HUDEP-2 (cell line): ENCODE measurements at regions not wholly inside any gene's neighbourhood (a gene's known extent, or its start where the extent isn't known, plus 50 kb on each side); places are given as distances from the start of the nearest gene placed in this dataset.
"Not testable (repeated sequence)": the region's sequence is repeated elsewhere in the genome, so short reads cannot be mapped to it uniquely, and the experiment has no call there.

Source experiments
- DNase-seq, 76 experiments: peaks; one replicate each; lab custom pipeline; 2025; ENCODE audit not compliant: unreplicated experiment in 76 of 76; lab: John Stamatoyannopoulos, UW

- peak in 9 of 76 experiments; percentile 0 to 43 (median 30) for DNase-seq
Measured at GRCh38 chrX:64580605-64581004, 185.4 kb upstream of the MTMR8 start.

DNA sequence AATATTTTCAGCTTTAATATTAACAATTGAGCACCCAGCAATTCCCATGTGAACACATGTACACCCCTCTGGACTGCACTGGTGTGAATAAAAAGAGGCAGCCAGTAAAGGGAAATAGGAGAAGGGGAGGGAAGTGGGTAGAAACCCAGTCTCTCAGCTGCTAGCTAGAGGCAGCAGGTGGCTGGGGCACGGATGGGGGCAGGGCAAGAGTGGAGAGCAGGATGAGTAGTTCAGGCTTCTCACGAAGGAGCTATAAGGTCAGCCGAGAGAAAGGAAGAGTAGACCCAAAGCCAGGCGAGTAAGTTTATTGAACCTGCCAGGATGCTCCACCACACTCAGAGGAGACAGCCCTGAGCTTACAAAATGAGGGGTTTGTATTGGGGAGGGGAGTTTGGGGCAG is 184.8 kb upstream of the MTMR8 start:
- DNase-seq: peak in 2 of 76 experiments; percentile 9 to 11

DNA sequence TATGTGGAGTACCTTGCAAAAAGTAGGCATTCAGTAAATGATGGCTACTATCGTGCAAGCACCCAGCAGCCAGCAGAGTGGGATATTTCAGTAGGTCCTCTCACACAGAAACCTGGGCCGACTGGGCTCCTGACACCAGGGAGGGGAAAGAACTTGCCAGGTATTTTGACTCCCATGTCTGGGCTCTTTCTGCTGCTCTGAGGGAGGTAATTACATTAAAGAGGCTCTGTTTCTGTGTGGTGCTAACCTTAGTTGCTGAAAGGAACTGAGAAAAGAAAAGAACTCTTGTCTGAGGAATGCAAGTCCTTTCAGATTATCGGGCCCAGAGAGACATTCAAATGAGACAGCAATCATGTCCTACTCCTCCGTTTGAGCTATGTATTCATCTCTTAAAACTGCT is 175.8 kb upstream of the MTMR8 start:
- DNase-seq: no peak

DNA sequence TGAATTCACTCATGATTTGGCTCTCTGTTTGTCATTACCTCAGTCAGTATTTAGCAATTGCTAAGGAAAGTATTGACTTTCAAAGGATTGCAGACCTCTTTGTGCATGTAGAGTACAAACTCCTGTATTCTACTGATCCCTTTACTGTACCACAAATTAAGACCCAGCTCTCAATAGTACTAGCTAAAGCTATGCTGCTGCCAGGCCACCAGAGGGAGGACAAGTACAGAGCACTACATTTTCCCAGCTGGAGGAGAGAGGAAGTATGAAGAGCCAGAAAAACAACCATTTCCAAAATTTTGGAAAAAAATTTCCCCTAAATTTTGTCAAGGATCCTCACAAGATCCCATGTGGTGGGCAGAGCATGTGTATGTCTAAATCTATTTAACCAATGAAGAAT is 175.0 kb upstream of the MTMR8 start:
- no peak for DNase-seq

DNA sequence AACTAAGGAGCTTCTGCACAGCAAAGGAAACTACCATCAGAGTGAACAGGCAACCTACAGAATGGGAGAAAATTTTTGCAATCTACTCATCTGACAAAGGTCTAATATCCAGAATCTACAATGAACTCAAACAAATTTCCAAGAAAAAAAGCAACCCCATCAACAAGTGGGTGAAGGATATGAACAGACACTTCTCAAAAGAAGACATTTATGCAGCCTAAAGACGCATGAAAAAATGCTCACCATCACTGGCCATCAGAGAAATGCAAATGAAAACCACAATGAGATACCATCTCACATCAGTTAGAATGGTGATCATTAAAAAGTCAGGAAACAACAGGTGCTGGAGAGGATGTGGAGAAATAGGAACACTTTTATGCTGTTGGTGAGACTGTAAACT is 170.1 kb upstream of the MTMR8 start:
- DNase-seq: not testable (repeated sequence)

DNA sequence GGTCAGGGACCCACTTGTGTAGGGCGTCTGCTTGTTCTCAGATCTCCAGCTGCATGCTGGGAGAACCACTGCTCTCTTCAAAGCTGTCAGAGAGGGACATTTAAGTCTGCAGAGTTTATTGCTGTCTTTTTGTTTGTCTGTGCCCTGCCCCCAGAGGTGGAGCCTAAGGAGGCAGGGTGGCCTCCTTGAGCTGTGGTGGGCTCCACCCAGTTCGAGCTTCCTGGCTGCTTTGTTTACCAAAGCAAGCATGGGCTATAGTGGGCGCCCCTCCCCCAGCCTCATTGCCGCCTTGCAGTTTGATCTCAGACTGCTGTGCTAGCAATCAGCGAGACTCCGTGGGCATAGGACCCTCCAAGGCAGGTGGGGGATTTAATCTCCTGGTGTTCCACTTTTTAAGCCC is 154.0 kb upstream of the MTMR8 start:
- DNase-seq: not testable (repeated sequence)

DNA sequence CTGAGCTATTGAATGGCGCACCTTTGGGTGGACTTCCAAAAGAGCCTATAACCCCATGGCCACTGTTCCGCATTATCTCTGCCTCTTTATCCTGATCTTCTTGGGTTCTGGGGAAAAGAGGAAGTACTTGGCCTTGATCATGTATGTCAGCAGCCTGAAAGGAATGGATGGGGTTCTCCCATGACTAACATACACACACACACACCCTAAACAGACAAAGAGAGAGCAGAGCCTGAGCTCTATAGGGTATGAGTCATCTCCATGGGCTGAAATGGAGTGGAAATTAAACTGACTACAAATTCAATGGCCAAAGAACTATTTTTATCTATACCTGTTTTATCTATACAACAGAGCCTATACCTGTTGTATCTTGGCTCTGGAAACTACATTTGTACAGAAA is 141.5 kb upstream of the MTMR8 start:
- peak in 1 of 76 experiments; percentile 0 for DNase-seq
